GM19035 (cell line): ENCODE measurements at regions not wholly inside any gene's neighbourhood (a gene's known extent, or its start where the extent isn't known, plus 50 kb on each side); places are given as distances from the start of the nearest gene placed in this dataset.

Experiments used
- ATAC-seq: cut with Tn5 transposase; IDR thresholded peaks from one replicate; pipeline ENCODE4 v1.9.1; 2021; ENCODE audit not compliant: unreplicated experiment

DNA sequence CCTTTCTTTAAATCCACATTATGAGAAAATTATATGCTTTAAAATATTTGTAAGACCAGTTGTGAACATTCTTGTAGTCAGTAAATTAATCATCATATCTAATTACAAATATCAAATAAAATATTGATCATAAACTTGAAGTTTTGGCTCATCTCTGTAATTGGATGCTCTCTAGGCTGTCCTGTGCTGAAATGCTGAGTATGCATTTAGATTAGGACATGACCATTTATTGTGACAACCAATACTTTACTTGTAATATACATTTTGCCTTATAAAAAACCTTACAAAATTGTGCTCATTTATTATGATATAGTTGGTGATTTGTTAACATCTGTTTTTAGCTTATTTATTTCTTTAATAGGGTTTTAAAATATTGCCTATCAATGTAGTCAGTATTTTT is 116.1 kb upstream of the DOCK10 start:
- no peak for ATAC-seq

DNA sequence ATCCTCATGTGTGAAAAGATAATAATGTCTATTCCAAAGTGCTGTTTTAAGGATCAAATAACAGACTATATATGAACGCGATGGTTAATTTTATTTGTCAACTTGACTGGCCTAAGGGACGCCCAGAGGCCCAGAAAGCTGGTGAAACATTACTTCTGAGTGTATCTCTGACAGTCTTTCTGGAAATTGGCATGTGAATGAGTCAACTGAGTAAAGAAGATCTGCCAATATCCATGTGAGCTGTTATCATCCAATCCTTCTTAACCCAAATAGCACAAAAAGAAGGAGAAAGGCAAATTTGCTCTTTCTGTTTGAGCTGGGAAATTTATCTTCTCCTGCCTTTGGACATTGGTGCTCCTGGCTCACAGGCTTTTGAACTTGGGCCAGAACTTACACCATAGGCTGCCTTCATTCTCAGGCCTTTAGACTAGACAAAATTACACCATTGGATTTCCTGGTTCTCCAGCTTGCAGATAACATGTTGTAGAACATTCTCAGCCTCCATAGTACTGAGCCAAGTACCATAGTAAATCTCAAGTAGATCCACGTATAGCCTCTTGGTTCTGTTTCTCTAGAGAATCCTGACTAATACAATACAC is 114.7 kb upstream of the DOCK10 start:
- ATAC-seq = no peak

DNA sequence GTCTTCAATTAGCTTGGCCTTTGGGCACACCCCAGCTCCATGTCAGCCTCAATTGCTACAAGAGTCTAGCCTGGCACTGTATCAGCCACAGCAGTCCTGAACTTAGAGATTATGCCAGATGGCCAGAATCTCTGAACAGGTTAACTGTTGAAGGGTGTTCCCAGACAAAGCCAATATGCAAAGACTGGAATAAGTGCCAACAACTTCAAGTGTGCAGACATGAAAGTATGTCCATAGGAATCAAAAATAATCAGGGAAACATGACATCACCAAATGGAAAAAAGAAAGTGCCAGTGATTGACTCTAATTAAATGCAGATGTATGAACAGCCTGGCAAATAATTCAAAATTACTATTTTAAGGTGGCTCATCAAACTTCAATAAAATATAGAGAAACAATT is 98.5 kb upstream of the DOCK10 start:
- no peak for ATAC-seq

DNA sequence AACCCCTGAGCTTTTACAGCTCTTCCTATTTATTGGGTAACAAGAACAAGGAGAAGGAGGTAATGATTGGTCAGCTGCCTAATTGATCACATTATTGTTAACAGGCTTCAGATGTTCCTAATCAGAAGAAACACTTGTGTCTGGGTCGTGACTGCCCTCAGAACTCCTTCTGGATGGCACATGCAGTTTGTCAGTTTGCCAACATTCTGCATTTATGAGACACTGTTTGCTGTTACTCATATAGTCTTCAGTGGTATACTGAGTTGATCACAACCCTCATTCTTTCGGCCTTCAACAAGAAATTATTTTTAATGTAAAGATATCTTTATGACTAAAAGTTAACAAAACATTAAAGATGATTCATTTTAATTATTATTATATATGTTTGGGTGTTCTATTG is 95.7 kb upstream of the DOCK10 start:
- no peak for ATAC-seq

DNA sequence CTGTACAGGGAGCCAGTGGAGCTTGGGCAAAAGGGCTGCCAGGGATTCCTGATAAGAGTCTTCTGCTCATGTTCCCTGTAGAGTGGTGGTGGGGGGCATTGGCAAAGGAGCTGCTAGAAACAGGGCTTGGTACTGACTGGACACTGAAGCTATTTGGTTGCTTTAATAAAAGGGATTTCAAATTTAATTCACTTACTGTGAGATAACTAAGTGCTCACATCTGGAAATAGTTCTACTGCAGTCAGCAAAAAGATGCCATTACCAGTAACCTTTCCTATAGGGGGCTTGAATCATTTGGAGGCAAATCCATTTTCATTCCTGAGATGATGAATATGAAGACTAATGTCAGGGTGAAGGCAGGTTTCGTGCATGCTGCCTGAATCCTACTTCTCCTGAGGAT is 94.3 kb upstream of the DOCK10 start:
- no peak for ATAC-seq

DNA sequence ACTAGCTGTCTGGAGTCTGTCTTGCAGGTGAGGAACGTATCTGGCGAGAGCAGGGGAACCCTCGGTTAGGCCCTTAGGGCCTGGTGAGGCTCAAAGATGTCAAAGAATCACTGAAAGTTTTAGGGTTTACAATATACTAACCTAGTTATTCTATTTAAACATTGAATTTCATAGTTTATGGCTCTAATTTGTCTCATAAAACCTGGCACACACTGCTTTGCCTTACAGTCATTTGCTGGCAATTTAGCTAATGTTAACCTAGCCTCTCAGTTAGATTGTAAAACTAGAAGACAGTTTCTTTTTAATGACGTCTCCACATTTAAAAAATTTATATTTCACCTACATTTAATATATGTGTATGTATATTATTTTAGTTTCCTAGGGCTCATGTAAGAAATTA is 89.6 kb upstream of the DOCK10 start:
- no peak for ATAC-seq

DNA sequence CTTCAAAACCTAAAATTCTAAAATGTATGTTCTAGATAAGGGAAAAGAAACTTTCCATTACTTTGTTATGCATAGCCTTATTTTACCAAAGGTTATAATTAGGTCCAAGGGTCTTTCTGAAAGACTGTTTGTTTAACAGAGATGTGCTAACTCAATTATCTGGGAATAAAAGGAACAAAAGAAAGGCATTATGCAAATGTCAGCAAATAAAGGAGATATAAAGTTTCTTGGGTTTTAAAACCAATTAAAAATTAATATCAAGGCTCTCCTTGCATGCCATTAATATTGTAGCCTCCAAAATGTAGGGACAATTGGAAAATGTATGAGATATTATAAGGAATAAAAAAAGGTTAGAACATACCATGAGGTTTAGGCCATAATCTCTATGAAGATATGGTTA is 87.8 kb upstream of the DOCK10 start:
- no peak for ATAC-seq

DNA sequence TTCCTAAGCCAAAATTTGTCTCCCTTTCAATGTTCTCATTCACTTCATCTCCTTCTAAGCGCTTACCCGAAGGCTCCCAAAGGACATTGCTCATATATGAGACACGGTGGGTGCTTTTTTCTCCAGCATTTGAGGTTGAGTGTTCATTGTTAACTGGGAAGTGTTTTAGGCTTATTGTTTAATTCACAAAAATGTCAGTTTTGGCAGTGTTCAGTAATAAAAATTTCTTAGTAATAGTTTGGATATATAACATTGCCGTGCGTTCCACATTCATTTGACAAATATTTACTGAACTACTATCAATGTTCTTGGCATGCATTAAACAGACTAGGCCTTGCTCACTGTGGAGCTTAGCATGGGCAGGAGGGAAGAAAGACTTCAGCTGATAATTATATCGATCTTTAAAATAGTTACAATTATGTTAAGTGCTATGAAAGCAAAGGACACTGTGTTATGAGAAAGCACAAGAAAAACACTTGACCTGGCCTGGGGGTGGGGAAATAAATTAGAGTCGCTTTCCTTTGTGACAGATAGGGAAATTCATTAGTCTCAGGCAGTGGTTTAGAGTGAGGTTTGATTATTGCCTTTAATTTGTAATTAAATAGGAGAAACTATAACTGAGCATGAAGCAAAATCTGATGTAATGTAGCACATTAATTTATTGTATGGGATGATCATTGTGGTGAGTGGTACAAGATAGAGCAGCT is 82.2 kb upstream of the DOCK10 start:
- no peak for ATAC-seq

DNA sequence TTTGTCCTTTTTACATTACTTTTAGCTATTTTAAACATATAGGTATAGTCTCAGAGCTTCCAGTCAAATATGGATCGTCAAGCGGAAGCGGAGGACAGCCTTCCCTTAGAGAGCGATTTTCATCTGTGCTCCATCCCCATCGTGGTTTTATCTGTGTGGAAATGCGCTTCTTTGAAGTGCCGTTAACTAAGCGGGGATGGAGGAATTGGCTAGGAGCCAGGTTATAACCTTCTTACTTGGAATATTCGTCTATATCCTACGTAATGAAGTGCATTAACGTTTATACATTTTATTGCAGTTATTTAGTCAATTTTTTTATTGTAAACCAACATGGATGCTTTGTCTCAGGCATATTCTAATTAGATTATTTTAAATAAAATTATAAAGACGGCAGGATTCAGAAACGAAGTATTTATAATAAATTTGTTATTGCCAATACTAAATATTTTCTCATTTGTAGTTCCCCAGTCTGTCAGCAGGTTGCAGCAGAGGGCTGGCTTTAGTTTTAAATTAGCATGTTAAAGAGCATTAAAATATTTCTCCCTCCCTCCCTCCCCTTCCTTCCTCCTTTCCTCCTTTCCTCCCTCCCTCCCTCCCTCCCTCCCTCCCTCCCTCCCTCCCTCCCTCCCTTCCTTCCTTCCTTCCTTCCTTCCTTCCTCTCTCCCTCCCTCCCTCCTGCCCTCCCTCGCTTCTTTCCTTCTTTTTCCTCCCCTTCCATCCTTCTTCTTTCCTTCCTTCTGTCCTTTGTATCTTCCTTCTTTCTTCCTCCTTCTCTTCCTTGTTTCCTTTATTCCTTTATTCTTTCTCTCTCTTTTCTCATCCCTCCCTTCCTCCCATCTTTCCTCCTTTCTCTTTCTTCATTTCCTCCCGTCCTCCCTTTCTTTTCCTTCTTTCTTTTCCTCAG is 80.6 kb upstream of the DOCK10 start:
- peak; percentile 59 for ATAC-seq

DNA sequence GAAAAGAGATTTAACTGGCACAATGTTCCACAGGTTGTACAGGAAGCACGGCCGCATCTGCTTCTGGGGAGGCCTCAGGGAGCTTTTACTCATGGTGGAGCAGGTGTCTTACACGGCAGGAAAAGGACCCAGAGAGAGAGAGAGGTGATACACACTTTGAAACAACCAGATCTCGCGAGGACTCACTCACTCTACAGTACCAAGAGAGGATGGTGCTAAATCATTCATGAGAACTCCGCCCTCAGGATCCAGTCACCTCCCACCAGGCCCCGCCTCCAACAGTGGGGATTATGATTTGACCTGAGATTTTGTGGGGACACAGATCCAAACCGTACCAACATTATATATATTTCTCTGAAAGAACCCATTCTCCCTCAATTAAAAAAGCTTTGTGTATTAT is 79.7 kb upstream of the DOCK10 start:
- ATAC-seq = no peak

DNA sequence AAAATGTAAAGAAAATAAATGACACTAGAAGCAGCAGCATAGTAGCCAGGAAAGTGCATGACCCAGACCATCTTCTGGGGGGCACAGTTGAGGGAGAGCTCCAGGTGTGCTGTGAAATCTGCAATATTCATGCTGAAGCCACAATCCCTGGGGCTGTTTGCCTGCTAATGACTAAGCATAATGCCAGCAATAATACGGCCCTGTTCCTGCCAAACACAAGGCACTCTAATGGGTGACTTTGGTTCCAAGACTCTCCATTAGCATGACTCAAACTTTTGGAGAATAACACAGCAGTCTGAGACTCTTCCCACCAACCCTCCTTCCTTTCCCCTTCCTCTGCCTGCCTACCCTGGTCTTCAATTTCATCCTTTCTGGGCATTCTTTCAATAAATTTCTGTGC is 77.9 kb upstream of the DOCK10 start:
- no peak for ATAC-seq

DNA sequence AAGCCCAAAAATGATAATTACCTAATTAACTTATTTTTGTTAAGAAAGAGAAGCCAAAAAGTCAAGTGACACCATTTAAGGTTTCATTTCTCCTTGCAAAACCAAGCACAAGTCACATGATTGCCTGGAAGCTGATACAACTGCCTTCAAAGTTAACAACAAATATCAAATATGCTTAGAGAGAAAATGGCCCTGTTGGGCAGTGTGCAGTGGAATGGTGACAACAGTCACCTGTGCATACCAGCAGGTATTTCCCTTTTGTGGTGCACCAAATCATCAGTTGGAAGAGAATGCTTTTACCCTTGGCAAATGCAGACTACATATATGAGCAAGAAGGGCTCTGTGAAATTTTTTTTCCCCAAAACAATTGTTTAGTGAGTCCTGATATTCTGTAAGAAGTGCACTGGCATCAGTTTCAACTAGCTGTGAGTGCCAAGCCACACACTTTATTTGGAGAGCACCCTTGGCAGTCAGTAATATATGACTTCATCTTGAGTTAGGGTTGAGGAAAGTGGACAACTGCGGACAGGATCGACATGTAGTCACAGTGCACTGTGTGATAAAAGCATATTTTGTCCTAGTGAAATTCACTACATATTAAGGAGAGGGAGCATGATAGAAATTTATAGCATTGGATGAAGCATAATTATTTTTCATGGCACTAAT is 74.9 kb upstream of the DOCK10 start:
- ATAC-seq = no peak

DNA sequence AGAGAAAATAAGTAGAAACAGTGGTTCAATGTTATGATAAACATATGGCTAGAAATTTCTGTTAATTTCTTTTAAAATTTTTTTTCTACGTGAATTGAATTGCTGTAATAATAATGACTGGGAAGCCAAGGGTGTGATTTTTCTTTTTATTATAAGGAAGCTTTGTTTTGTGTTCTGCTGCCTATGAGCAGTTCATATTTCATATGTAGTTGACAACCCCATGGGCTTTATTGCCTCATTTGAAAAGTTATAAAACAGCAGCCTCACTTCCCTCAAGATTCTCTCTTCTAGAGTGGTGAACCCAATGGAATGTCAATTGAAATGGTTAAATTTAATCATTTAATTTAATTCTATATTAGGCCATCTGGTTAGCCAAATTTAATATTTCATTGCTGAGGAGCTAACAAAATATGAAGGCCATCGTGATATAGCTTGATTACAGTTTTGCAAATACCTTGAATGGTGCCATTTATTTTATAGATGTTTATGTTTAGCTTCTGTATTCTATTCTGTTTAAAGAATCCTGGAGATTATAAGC is 72.6 kb upstream of the DOCK10 start:
- ATAC-seq = no peak

DNA sequence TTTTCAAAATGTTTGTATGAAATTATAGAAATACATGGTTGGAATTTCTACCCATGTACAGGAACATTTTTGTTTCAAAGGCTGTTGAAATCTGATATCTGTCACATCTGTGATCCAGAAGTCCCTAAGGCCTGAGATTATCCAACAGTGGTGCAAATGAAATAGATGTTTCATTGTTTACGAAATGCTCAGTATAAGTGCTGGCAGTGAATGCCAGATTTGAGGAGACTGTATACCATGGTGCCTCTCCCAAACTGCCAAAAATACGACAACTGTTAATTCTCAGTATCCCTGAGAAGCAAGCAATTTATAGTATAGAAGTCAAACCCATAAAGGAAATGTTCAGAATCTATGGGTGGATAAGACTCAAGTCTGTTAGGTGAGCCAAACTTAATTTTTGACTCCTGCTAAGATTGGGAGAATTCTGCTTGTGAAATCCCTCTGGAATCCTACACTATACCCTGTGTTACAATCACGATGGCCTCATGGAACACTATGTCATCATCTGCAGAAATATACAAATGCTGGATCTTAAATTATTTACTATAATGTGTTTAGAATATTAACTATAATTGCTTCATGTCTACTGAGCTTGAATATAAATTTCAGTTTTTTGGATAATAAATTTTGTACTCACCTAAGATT is 71.2 kb upstream of the DOCK10 start:
- no peak for ATAC-seq

DNA sequence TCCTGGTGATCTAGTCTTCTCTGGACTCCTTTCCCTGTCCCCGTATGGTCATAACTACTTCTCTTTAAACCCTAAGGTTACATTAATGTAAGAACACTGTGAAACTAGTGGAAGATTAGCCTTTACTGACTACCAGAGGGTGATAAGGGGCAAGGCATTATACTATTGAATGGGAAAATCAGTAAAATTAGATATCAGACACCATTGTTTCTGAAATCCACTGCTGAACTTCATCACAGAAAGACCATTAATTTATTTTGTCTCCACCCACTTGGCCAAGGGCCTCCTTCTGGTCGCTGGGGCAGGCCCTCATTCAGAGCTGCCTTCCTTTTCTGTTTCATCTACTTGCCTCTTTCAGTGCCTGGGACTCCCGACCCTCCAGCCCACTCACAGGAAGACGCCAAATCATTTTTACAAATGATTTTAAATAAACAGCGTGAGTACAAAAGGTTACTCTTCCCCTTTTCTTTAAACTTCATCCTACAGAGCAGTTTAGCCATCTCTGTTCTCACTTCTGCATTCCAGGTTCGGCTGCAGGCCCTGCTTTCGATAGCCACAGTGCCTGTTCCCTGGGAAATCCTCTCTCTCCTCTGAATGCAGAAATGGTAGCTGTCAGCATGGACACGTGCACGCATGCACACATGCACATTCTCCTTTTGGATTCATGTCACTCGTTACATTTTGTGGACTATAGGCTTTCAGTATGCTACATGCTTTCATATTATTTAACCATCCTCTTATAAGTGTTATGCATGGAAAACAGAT is 70.3 kb upstream of the DOCK10 start:
- no peak for ATAC-seq

DNA sequence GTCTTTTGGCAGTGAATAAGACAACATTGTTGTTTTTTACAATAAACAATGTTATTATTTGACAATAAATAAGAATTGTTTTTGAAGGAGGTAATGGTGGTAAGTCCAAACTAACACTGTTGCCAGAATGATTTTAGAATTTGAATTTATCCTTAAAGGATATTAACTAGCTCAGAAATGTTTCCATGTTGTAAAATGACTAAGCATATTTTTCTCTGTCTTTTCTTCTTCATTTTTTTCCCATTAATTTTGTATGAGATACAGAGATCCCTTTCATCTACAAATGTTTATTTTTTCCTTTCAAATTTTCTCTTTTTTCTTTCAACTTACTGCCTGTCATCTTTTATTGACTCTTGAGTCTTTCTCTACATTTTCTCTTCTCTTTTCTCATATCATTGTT is 66.5 kb upstream of the DOCK10 start:
- ATAC-seq = no peak

DNA sequence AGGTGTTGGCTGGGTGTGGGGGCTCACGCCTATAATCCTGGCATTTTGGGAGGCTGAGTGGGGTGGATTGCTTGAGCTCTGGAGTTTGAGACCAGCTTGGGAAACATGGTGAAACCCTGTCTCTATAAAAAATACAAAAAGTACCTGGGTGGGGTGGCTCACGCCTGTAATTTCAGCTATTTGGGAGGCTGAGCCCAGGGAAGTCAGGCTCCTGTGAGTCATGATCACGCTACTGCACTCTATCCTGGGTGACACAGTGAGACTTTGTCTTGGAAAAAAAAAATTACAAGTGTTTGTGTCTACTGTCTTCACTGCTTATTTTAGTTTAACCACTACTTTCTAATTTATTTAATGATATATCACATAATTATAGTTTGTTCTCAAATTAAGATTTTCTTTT is 62.7 kb upstream of the DOCK10 start:
- no peak for ATAC-seq

DNA sequence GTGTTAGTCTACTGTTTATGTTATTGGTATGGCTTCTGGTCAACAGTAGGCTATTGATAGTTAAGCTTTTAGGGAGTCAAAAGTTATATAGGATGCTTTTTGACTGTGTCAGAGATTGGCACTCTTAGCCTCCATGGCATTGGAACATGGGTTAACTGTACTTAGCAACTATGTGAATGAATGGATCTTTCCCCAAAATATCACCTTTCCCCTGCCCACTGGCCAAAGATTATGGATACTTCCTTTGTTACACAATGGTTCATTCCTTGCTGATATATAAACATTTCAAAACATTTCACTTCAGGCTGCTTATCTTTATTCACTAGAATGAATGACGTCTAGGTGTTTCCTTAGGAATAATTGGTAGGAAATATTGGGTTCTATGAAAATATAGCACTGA is 62.1 kb upstream of the DOCK10 start:
- ATAC-seq = no peak

DNA sequence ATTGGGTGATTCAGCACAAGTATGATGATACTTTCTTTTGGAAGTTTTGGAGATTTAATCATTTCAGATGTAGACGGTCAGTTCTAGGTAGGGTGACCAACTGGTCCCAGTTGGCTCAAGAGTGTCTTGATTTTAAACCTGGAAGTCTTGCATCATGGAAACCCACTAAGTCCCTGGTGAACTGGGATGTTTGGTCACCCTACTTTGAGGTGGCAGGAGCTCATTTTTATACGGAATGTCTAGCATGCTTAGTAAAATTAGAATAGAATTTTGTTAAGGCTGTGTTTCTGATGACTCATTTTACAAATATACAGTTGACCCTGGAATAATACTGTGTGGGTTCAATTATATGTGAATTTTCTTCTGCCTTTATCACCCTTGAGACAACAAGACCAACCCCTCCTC is 61.5 kb upstream of the DOCK10 start:
- ATAC-seq = no peak

DNA sequence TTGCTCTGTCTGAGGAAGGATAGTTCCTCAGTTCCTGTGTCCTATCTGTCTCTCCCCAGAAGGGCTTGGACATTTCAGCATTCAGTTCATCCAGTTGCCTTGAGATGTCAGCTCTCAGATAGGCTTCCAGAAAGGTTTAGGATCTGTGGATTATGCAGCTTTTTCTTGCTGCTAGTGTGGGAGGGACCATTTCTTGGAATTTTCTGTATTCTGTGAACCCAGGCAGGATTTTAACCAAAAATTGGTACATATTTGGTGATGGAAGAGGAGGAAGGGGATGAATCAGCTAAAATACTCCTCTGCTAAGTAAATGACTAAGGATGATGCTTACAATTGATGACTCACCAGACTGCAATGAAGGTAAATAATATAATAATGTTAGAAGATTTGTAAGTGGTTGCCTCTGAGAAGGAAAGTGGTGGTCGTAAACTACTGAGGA is 58.6 kb upstream of the DOCK10 start:
- no peak for ATAC-seq
